Stomach smooth muscle (tissue), 2 donors: ENCODE measurements at regions not wholly inside any gene's neighbourhood (a gene's known extent, or its start where the extent isn't known, plus 50 kb on each side); places are given as distances from the start of the nearest gene placed in this dataset.

Experiments
- H3K27ac ChIP-seq: one replicate; pipeline ENCODE4 v1.7.0; 2013; ENCODE audit warnings: mild to moderate bottlenecking, low read length, inconsistent platforms
- H3K27me3 ChIP-seq, 2 donors: one replicate each; pipeline ENCODE4 v1.7.0; 2013; ENCODE audit warnings: low read length in 2 of 2; ENCODE audit not compliant: insufficient read depth in 2 of 2, control insufficient read depth in 1 of 2
- H3K36me3 ChIP-seq, 2 donors: one replicate each; pipeline ENCODE4 v1.7.0; 2013; ENCODE audit warnings: low read length in 2 of 2; ENCODE audit not compliant: control insufficient read depth in 2 of 2, insufficient read depth in 2 of 2
- H3K4me1 ChIP-seq: one replicate; pipeline ENCODE4 v1.7.0; 2013; ENCODE audit warnings: low read length; ENCODE audit not compliant: control insufficient read depth, insufficient read depth
- H3K4me3 ChIP-seq, 2 donors: one replicate each; pipeline ENCODE4 v1.7.0; 2013; ENCODE audit warnings: low read length in 2 of 2
- H3K9ac ChIP-seq, 2 donors: one replicate each; pipeline ENCODE4 v1.7.0; 2013; ENCODE audit warnings: low read length in 2 of 2, mild to moderate bottlenecking in 1 of 2
- H3K9me3 ChIP-seq, 2 donors: one replicate each; pipeline ENCODE4 v1.7.0; 2013; ENCODE audit warnings: low read length in 2 of 2; ENCODE audit not compliant: control insufficient read depth in 2 of 2
- donor health status: healthy.
- donor health status: Pancreatic carcinoma.

- peaks cover 0 to 6% of the 10 kb centered on the region in 2 donors for H3K9me3 ChIP-seq
- no peak overlapping the region for H3K27ac ChIP-seq
- H3K4me3 ChIP-seq: no peak overlapping the region
- no peaks in the 10 kb centered on the region for H3K4me1 ChIP-seq
- no peak overlapping the region for H3K9ac ChIP-seq
- no peaks in the 10 kb centered on the region for H3K36me3 ChIP-seq
- H3K27me3 ChIP-seq: peaks cover 13 to 18% of the 10 kb centered on the region in 2 donors
Observed at GRCh38 chr17:36791150-36791941, 145.9 kb upstream of the LHX1 start.

DNA sequence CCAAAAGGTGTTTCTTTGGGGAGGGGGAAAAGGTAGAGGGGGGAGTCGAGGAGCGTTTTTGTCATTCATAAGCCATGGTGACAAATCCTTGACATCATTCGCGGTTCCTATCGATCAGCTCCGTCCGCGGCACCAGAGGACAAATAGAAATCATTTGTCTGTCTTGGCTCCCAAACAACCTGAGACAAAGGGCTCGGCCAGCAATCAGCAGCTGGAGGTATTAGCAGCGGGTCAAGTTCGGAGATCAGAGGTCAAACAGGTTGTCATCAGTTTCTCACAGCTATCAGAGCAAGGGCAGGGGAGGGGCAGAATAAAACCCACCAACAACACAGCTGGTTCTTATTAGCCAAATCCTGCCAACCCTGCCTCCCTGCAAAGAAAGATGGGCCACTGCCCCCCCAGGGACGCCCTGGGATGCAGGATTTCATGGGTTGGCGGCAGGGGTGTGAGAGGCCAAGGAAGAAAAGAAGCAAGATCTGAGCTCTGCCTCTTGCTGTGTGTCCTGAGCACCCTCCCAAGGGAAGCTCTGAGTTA is 145.3 kb upstream of the LHX1 start:
- H3K36me3 ChIP-seq: no peaks in the 10 kb centered on the region
- no peaks in the 10 kb centered on the region for H3K4me1 ChIP-seq
- H3K9ac ChIP-seq: no peak overlapping the region
- H3K4me3 ChIP-seq: no peak overlapping the region
- H3K9me3 ChIP-seq: peaks cover 0 to 7% of the 10 kb centered on the region in 2 donors
- peaks cover 13 to 18% of the 10 kb centered on the region in 2 donors for H3K27me3 ChIP-seq
- H3K27ac ChIP-seq: no peak overlapping the region

DNA sequence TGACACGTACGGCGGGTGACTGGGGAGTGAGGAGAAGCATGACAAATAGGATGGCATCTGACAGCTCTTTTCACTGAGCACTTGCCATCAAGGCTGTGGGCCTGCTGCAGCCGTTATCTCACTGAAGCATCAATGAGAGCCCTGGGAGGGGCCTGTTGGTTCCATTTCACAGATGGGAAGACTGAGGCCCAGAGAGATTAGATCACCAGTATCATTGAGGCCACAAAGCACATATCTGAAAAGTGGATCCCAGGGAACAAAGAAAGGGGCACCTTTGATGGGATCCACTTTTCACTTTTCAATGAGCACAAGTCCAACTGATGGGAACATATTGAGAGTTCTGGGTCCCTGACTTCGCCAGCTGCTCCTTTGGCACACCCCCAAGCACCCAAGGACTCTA is 144.4 kb upstream of the LHX1 start:
- no peaks in the 10 kb centered on the region for H3K36me3 ChIP-seq
- no peak overlapping the region for H3K9ac ChIP-seq
- peaks cover 13 to 21% of the 10 kb centered on the region in 2 donors for H3K27me3 ChIP-seq
- no peak overlapping the region for H3K27ac ChIP-seq
- no peak overlapping the region for H3K4me3 ChIP-seq
- peaks cover 0 to 9% of the 10 kb centered on the region in 2 donors for H3K9me3 ChIP-seq
- no peaks in the 10 kb centered on the region for H3K4me1 ChIP-seq

DNA sequence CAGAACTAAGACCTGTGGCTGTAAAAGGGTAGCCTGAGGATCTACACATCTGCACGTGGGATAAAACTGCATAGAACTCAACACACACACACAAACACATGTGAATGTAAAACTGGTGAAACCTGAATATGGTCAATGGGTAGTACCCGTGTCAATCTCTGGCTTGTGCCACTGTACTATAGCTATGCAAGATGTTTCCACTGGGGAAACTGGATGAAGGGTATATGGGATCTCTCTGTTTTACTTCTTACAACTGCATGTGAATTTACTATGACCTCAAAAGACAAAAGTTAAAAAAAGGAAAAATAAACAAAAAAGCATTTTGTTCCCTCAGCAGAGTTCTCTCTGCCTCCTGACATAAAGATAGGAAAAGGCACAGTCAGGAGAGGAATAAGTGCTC is 143.3 kb upstream of the LHX1 start:
- Histone ChIP-seq H3K27ac (no peak overlapping the region), H3K36me3 (no peaks in the 10 kb centered on the region), H3K4me3 (no peak overlapping the region), H3K27me3 (peaks cover 13 to 21% of the 10 kb centered on the region in 2 donors), H3K9ac (no peak overlapping the region), H3K4me1 (no peaks in the 10 kb centered on the region), H3K9me3 (peaks cover 0 to 9% of the 10 kb centered on the region in 2 donors)

GRCh38 chr17:36807496-36808179 is 129.6 kb upstream of the LHX1 start:
- Histone ChIP-seq H3K27ac (no peak overlapping the region), H3K4me3 (no peak overlapping the region), H3K27me3 (peaks cover 19 to 26% of the 10 kb centered on the region in 2 donors)

GRCh38 chr17:36808180-36808661 is 129.1 kb upstream of the LHX1 start:
- Histone ChIP-seq H3K36me3 (no peaks in the 10 kb centered on the region), H3K4me3 (no peak overlapping the region), H3K9ac (no peak overlapping the region), H3K4me1 (peaks cover 2% of the 10 kb centered on the region), H3K27ac (no peak overlapping the region), H3K27me3 (peaks cover 23 to 31% of the 10 kb centered on the region in 2 donors), H3K9me3 (no peaks in the 10 kb centered on the region)

More at GRCh38 chr17:36807496-36808179, 129.6 kb upstream of the LHX1 start:
- Histone ChIP-seq H3K9me3 (no peaks in the 10 kb centered on the region), H3K9ac (no peak overlapping the region), H3K36me3 (no peaks in the 10 kb centered on the region), H3K4me1 (peaks cover 2% of the 10 kb centered on the region)

GRCh38 chr17:36812762-36813161 is 124.5 kb upstream of the LHX1 start:
- no peak overlapping the region for H3K9ac ChIP-seq
- H3K27me3 ChIP-seq: peaks cover 27 to 41% of the 10 kb centered on the region in 2 donors
- no peaks in the 10 kb centered on the region for H3K9me3 ChIP-seq
- no peak overlapping the region for H3K4me3 ChIP-seq
- no peak overlapping the region for H3K27ac ChIP-seq
- H3K36me3 ChIP-seq: no peaks in the 10 kb centered on the region
- peaks cover 2% of the 10 kb centered on the region for H3K4me1 ChIP-seq

- no peak overlapping the region for H3K4me3 ChIP-seq
- no peaks in the 10 kb centered on the region for H3K36me3 ChIP-seq
- H3K27ac ChIP-seq: no peak overlapping the region
- peaks cover 2% of the 10 kb centered on the region for H3K4me1 ChIP-seq
- H3K9me3 ChIP-seq: no peaks in the 10 kb centered on the region
- H3K27me3 ChIP-seq: peaks cover 27 to 36% of the 10 kb centered on the region in 2 donors
- no peak overlapping the region for H3K9ac ChIP-seq
Observed at GRCh38 chr17:36813357-36813756, 123.9 kb upstream of the LHX1 start.

- Histone ChIP-seq H3K27me3 (peaks cover 27 to 29% of the 10 kb centered on the region in 2 donors), H3K4me3 (no peak overlapping the region)
Observed at GRCh38 chr17:36813957-36814563, 123.2 kb upstream of the LHX1 start.

DNA sequence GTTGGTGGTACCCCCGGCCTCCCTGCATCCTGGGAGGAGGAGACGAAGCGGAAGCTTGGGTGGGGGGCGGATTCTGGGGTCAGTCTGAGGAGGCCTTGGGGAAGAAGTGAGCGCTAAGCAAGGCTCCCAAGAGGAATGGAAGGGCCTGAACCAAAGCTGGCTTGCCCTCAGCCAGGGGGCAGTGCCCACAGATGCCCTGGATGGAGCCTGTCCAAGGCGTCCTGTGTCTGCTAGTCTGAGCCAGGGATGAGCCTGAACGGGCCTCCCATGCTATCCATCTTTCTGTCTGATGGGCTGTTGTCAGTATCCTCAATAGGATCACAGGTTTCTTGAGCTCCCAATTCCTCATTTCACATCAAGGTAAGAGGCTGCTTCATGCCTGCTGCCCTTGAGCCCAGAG is 122.3 kb upstream of the LHX1 start:
- H3K27me3 ChIP-seq: peaks cover 27 to 29% of the 10 kb centered on the region in 2 donors
- no peaks in the 10 kb centered on the region for H3K9me3 ChIP-seq
- no peaks in the 10 kb centered on the region for H3K4me1 ChIP-seq
- no peaks in the 10 kb centered on the region for H3K36me3 ChIP-seq
- no peak overlapping the region for H3K27ac ChIP-seq
- H3K9ac ChIP-seq: no peak overlapping the region
- H3K4me3 ChIP-seq: no peak overlapping the region

More at GRCh38 chr17:36813957-36814563, 123.2 kb upstream of the LHX1 start:
- H3K27ac ChIP-seq: no peak overlapping the region
- no peak overlapping the region for H3K9ac ChIP-seq
- no peaks in the 10 kb centered on the region for H3K36me3 ChIP-seq
- H3K9me3 ChIP-seq: no peaks in the 10 kb centered on the region
- H3K4me1 ChIP-seq: no peaks in the 10 kb centered on the region
